Trophoblast cell (in vitro differentiated cells and primary cell): ENCODE measurements at regions not wholly inside any gene's neighbourhood (a gene's known extent, or its start where the extent isn't known, plus 50 kb on each side); places are given as distances from the start of the nearest gene placed in this dataset.

Experiments
- DNase-seq, 2 donors: peaks; one replicate each; pipeline ENCODE4 v3.0.0-alpha.2; 2016
- H2AFZ ChIP-seq: 2 replicates; pipeline ENCODE4 v1.6.1; 2013; ENCODE audit warnings: low read length, moderate library complexity, mild to moderate bottlenecking; ENCODE audit not compliant: insufficient read depth, poor library complexity
- H2AK5ac ChIP-seq: 2 replicates; pipeline ENCODE4 v1.6.1; 2013; ENCODE audit warnings: mild to moderate bottlenecking, low read length
- H2BK120ac ChIP-seq: 2 replicates; pipeline ENCODE4 v1.6.1; 2013; ENCODE audit warnings: low read length, mild to moderate bottlenecking, moderate library complexity; ENCODE audit not compliant: insufficient read depth, poor library complexity
- H2BK12ac ChIP-seq: 2 replicates; pipeline ENCODE4 v1.6.1; 2013; ENCODE audit warnings: mild to moderate bottlenecking, low read length, moderate library complexity
- H2BK5ac ChIP-seq: 2 replicates; pipeline ENCODE4 v1.6.1; 2013; ENCODE audit warnings: low read length, low read depth, moderate library complexity, mild to moderate bottlenecking; ENCODE audit not compliant: poor library complexity
- H3K14ac ChIP-seq: 2 replicates; pipeline ENCODE4 v1.6.1; 2013; ENCODE audit warnings: mild to moderate bottlenecking, low read length
- H3K18ac ChIP-seq: 2 replicates; pipeline ENCODE4 v1.6.1; 2013; ENCODE audit warnings: mild to moderate bottlenecking, low read length
- H3K23ac ChIP-seq: 2 replicates; pipeline ENCODE4 v1.6.1; 2013; ENCODE audit warnings: low read length
- H3K27ac ChIP-seq: 2 replicates; pipeline ENCODE4 v1.5.1; 2013; ENCODE audit warnings: low read depth, mild to moderate bottlenecking, inconsistent platforms, low read length, moderate library complexity
- H3K27me3 ChIP-seq: 2 replicates; pipeline ENCODE4 v1.6.1; 2013; ENCODE audit warnings: inconsistent platforms, mild to moderate bottlenecking, low read length, moderate library complexity; ENCODE audit not compliant: insufficient read depth
- H3K36me3 ChIP-seq, 2 experiments: 1 replicate in 1 of 2; 2 replicates in 1 of 2; pipeline ENCODE4 v1.6.1; 2013; ENCODE audit warnings: low read length in 2 of 2, mild to moderate bottlenecking in 2 of 2, moderate library complexity in 1 of 2; ENCODE audit not compliant: insufficient read depth in 2 of 2, control insufficient read depth in 1 of 2
- H3K4ac ChIP-seq: 2 replicates; pipeline ENCODE4 v1.6.1; 2013; ENCODE audit warnings: low read depth, mild to moderate bottlenecking, low read length, moderate library complexity
- H3K4me1 ChIP-seq, 2 experiments: 1 replicate in 1 of 2; 2 replicates in 1 of 2; pipeline ENCODE4 v1.6.1; 2013; ENCODE audit warnings: low read length in 2 of 2, mild to moderate bottlenecking in 2 of 2, moderate library complexity in 1 of 2; ENCODE audit not compliant: insufficient read depth in 2 of 2, control insufficient read depth in 1 of 2
- H3K4me2 ChIP-seq: 2 replicates; pipeline ENCODE4 v1.6.1; 2013; ENCODE audit warnings: inconsistent platforms, mild to moderate bottlenecking, low read length, moderate library complexity
- H3K4me3 ChIP-seq: 2 replicates; pipeline ENCODE4 v1.5.1; 2013; ENCODE audit warnings: mild to moderate bottlenecking, low read depth, low read length, inconsistent platforms
- H3K79me1 ChIP-seq: one replicate; pipeline ENCODE4 v1.6.1; 2013; ENCODE audit warnings: low read length
- H3K79me2 ChIP-seq: 2 replicates; pipeline ENCODE4 v1.6.1; 2013; ENCODE audit warnings: low read length, mild to moderate bottlenecking; ENCODE audit not compliant: control insufficient read depth, insufficient read depth, poor library complexity
- H3K9ac ChIP-seq: 2 replicates; pipeline ENCODE4 v1.6.1; 2013; ENCODE audit warnings: mild to moderate bottlenecking, low read length
- H3K9me3 ChIP-seq: 2 replicates; pipeline ENCODE4 v1.6.1; 2013; ENCODE audit warnings: low read depth, mild to moderate bottlenecking, control low read depth, inconsistent platforms, low read length; ENCODE audit not compliant: insufficient read depth
- H4K12ac ChIP-seq: 2 replicates; pipeline ENCODE4 v1.6.1; 2013; ENCODE audit warnings: low read depth, mild to moderate bottlenecking, low read length, moderate library complexity
- H4K8ac ChIP-seq: 2 replicates; pipeline ENCODE4 v1.6.1; 2013; ENCODE audit warnings: low read depth, mild to moderate bottlenecking, low read length, moderate library complexity
- H4K91ac ChIP-seq: one replicate; pipeline ENCODE4 v1.6.1; 2013; ENCODE audit warnings: low read depth, mild to moderate bottlenecking, low read length, moderate library complexity
- WGBS: extraction: QIAGEN DNeasy Blood & Tissue Kit; methylation state at CpG from one replicate; pipeline ENCODE4 v1.1.7; 2013; ENCODE audit warnings: missing lambda C conversion rate; ENCODE audit not compliant: insufficient read length, insufficient coverage; ENCODE audit errors: extremely low coverage; 5-methylcytosine and 5-hydroxymethylcytosine counted together

- no peaks in the 10 kb centered on the region for H3K79me2 ChIP-seq
- no peak overlapping the region for H3K4me3 ChIP-seq
- no peak overlapping the region for H3K9ac ChIP-seq
- no peak overlapping the region for H2AK5ac ChIP-seq
- H2BK120ac ChIP-seq = no peak overlapping the region
- H3K14ac ChIP-seq = no peak overlapping the region
- no peak overlapping the region for H3K27ac ChIP-seq
- H2BK5ac ChIP-seq = no peak overlapping the region
- H4K12ac ChIP-seq = no peak overlapping the region
- no peaks in the 10 kb centered on the region for H3K9me3 ChIP-seq
- no peaks in the 10 kb centered on the region for H3K36me3 ChIP-seq
- H2AFZ ChIP-seq = no peak overlapping the region
- H3K4ac ChIP-seq = no peak overlapping the region
- no peak overlapping the region for H3K4me2 ChIP-seq
- no peaks in the 10 kb centered on the region for H3K27me3 ChIP-seq
- H3K79me1 ChIP-seq = no peaks in the 10 kb centered on the region
- no peak overlapping the region for H3K18ac ChIP-seq
- WGBS = no CpG with 5 or more reads among the region's 1 CpG
- no peak for DNase-seq
- no peak overlapping the region for H2BK12ac ChIP-seq
- H3K23ac ChIP-seq = no peak overlapping the region
- no peak overlapping the region for H4K91ac ChIP-seq
- H3K4me1 ChIP-seq = no peaks in the 10 kb centered on the region
- H4K8ac ChIP-seq = no peak overlapping the region
Measured at GRCh38 chr6:91330896-91331295, 744.0 kb upstream of the MAP3K7 start.

- H2BK120ac ChIP-seq = no peak overlapping the region
- H2BK12ac ChIP-seq = no peak overlapping the region
- H3K9ac ChIP-seq = no peak overlapping the region
- no peak overlapping the region for H2AFZ ChIP-seq
- no peaks in the 10 kb centered on the region for H3K79me2 ChIP-seq
- H3K18ac ChIP-seq = no peak overlapping the region
- DNase-seq = no peak
- no peak overlapping the region for H3K27ac ChIP-seq
- H3K36me3 ChIP-seq = no peaks in the 10 kb centered on the region
- H3K4ac ChIP-seq = no peak overlapping the region
- WGBS = no CpG with 5 or more reads among the region's 3 CpGs
- no peaks in the 10 kb centered on the region for H3K9me3 ChIP-seq
- H3K4me3 ChIP-seq = no peak overlapping the region
- H4K8ac ChIP-seq = no peak overlapping the region
- H3K4me2 ChIP-seq = no peak overlapping the region
- no peak overlapping the region for H2BK5ac ChIP-seq
- no peak overlapping the region for H3K14ac ChIP-seq
- H4K12ac ChIP-seq = no peak overlapping the region
- H3K23ac ChIP-seq = no peak overlapping the region
- H2AK5ac ChIP-seq = no peak overlapping the region
- no peaks in the 10 kb centered on the region for H3K27me3 ChIP-seq
- H3K79me1 ChIP-seq = no peaks in the 10 kb centered on the region
- no peaks in the 10 kb centered on the region for H3K4me1 ChIP-seq
- H4K91ac ChIP-seq = no peak overlapping the region
Measured at GRCh38 chr6:91328241-91328640, 741.4 kb upstream of the MAP3K7 start.

- no peak overlapping the region for H4K91ac ChIP-seq
- no peak overlapping the region for H3K9ac ChIP-seq
- no peak overlapping the region for H4K8ac ChIP-seq
- H3K4me1 ChIP-seq = no peaks in the 10 kb centered on the region
- H2BK120ac ChIP-seq = no peak overlapping the region
- H2AFZ ChIP-seq = no peak overlapping the region
- H3K14ac ChIP-seq = no peak overlapping the region
- no peaks in the 10 kb centered on the region for H3K27me3 ChIP-seq
- no peak overlapping the region for H3K4me2 ChIP-seq
- no peak overlapping the region for H4K12ac ChIP-seq
- no peaks in the 10 kb centered on the region for H3K36me3 ChIP-seq
- DNase-seq = no peak
- H3K18ac ChIP-seq = no peak overlapping the region
- no peaks in the 10 kb centered on the region for H3K9me3 ChIP-seq
- no peaks in the 10 kb centered on the region for H3K79me2 ChIP-seq
- H3K23ac ChIP-seq = no peak overlapping the region
- H3K4ac ChIP-seq = no peak overlapping the region
- H2BK5ac ChIP-seq = no peak overlapping the region
- H2BK12ac ChIP-seq = no peak overlapping the region
- H3K4me3 ChIP-seq = no peak overlapping the region
- no peak overlapping the region for H3K27ac ChIP-seq
- no CpG with 5 or more reads among the region's 2 CpGs for WGBS
- no peak overlapping the region for H2AK5ac ChIP-seq
- H3K79me1 ChIP-seq = no peaks in the 10 kb centered on the region
Measured at GRCh38 chr6:91324711-91325110, 737.8 kb upstream of the MAP3K7 start.

GRCh38 chr6:91317984-91318383, 731.1 kb upstream of the MAP3K7 start:
- H3K9ac ChIP-seq = no peak overlapping the region
- no peaks in the 10 kb centered on the region for H3K27me3 ChIP-seq
- no peak overlapping the region for H2AK5ac ChIP-seq
- no peak overlapping the region for H2BK5ac ChIP-seq
- no peak for DNase-seq
- H3K27ac ChIP-seq = no peak overlapping the region
- no peaks in the 10 kb centered on the region for H3K4me1 ChIP-seq
- no peak overlapping the region for H3K4me2 ChIP-seq
- no peak overlapping the region for H3K18ac ChIP-seq
- H3K36me3 ChIP-seq = no peaks in the 10 kb centered on the region
- no peaks in the 10 kb centered on the region for H3K79me2 ChIP-seq
- H3K79me1 ChIP-seq = no peaks in the 10 kb centered on the region
- no peak overlapping the region for H3K23ac ChIP-seq
- no peak overlapping the region for H3K4ac ChIP-seq
- no peaks in the 10 kb centered on the region for H3K9me3 ChIP-seq
- H4K91ac ChIP-seq = no peak overlapping the region
- no peak overlapping the region for H2BK12ac ChIP-seq
- no peak overlapping the region for H2AFZ ChIP-seq
- no peak overlapping the region for H4K8ac ChIP-seq
- H3K14ac ChIP-seq = no peak overlapping the region
- H2BK120ac ChIP-seq = no peak overlapping the region
- no peak overlapping the region for H4K12ac ChIP-seq
- H3K4me3 ChIP-seq = no peak overlapping the region
